Fibroblast of peridontal ligament (primary cell): ENCODE measurements at regions not wholly inside any gene's neighbourhood (a gene's known extent, or its start where the extent isn't known, plus 50 kb on each side); places are given as distances from the start of the nearest gene placed in this dataset.

Experiments used
- DNase-seq: peaks from one replicate; pipeline ENCODE4 v3.0.0-alpha.2; 2010; ENCODE audit errors: extremely low read depth

DNA sequence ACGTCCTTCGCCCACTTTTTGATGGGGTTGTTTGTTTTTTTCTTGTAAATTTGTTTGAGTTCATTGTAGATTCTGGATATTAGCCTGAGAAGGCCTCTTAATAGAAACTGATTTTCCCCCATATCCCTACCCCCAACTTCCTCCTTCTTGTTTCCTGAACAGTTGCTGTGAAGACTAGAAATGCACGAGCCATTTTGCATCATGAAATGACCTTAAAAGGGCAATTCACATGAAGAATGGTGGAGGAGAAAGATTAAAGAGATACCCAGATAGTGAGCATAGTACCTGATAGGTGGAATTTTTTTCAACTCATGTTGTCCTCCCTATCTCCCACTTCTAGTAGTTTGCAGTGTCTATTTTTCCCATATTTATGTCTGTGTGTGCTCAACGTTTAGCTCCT lies 55.2 kb upstream of the KCNH8 start:
- no peak for DNase-seq

DNA sequence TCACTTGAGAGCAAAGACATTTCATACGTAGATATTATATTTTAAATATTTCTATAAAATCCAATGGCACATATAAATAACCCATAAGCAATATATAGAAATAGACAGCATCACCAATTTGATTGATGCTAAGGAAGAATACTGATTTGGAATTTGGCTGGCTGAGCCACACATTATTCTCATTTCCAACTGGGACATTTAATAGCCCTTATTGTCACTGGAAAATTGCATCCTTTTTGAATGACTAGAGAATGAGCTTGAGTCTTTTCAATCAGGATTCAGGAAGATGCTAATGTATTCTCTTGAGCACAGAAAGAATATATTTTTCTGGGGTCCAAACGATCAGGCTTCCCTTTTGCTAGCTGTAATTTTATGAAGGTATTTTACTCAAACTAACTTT lies 70.9 kb upstream of the KCNH8 start:
- DNase-seq: no peak

DNA sequence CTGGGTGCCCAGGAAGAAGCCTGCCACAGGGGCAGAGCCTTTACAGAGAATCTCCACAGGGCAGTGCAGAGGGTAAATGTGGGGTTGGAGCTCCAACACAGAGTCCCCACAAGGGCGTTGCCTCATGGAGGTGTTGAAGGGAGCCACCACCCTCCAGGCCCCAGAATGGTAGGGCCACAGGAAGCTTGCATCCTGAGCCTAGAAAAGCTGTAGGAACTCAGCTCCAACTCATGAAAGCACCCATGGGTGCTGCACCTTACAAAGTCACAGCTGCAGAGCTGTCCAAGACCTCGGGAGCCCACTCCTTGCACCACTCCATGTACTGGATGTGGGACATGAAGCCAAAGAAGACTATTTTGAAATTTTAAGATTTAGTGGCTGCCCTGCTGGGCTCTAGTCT lies 73.3 kb upstream of the KCNH8 start:
- DNase-seq: no peak

DNA sequence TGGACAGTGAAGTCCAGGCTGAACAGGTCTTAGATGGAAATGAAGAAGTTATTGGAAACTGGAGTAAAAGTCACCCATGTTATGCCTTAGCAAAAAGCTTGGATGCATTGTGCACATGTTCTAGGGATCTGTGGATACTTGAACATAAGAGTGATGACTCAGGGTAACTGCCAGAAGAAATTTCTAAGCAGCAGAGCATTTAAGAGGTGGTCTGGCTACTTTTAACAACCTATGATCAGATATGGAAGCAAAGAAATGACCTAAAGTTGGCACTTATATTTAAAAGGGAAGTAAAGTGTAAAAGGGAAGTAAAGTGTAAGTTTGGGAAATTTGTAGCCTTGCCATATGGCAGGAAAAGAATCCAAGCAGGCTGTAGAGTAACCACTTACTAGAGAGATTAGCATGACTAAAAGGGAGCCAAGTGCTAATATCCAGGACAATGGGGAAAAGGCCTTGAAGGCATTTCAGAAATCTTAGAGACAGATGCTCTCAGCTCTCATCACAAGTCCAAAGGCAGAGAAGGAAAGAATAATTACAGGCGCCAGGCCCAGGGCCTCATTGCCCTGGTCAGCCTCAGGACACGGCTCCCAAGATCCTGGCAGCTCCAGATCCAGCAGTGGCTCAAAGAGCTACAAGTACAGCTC lies 73.9 kb upstream of the KCNH8 start:
- no peak for DNase-seq

DNA sequence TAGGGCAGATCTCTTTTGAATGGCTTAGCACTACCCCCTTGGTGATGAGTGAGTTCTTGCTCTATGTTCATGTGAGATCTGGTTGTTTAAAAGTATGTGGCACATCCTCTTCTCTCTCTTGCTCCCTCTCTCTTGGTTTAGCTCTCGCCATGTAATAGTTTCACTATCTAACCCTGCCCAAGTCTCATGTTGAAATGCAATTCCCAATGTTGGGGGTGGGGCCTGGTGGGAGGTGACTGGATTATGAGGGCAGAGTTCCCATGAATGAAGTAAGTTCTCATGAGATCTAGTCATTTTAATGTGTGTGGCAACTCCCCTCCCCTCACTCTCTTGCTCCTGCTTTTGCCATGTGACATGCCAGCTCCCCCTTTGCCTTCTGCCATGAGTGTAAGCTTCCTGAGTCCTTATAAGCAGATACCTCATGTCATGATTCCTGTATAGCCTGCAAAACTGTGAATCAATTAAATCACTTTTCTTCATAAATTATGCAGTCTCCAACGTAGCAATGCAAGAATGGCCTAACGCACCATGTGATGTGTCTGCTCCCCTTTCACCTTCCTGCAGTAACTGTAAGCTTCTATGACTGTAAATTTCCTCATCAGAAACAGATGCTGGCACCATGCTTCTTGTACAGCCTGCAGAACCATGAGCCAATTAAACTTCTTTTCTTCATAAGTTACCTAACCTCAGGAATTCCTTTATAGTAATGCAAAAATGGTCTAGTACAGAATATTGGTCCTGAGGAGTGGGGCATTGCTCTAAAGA lies 74.8 kb upstream of the KCNH8 start:
- no peak for DNase-seq

DNA sequence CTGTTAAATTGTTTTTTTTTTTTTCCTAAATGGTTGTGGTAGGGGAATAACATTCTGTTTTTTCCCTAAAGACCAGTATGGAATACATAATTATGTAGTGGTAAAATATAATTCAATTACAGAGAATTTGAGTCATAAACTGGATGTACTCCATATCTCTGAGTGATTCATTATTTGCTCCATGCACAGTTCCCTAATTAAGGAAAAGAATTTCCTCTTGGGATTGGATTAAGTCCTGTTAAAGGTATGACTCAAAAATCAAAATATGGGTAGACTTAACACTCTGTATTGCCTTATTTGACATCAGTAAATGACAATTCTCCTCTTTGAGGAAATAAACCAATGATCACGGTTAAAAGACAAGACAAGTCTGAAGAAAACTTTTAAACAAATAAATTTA lies 78.0 kb upstream of the KCNH8 start:
- DNase-seq: no peak

DNA sequence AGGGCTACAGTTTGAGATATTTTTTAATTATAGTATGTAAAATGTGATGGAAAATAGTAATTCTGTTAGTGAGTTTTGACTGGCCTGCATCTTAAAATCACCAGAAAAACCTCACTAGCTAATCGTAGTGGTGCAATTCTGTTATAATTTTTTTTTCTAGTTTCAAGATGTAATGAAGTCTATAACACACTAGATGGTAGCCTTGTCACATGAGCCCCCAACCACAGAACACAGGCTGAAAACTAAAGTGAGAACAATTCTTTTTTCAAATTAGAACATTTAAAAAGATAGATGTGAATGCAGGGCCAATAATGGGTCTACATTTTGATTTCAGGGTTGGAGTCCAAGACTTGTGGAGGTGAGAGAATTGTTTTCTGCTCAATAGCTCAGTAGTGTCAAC lies 83.3 kb upstream of the KCNH8 start:
- DNase-seq: no peak

DNA sequence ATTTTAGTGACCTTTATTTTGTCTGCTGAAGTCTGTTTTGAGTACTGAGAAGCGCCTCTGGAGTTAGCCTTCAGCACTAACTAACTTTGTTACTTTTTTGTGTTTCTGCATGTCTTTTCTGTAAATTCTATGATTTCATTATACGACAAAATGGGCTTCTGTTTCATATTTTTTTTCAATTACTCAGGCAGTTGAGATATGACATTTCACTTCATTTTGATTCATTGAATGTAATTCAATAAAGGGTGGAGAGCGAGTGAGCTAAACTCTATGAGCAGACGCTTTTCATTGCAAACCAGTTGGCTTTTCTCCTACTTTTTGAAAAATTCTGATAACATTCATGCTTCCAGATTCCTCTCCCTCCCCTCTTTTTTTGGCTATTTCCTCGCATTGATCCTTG lies 84.4 kb upstream of the KCNH8 start:
- no peak for DNase-seq

DNA sequence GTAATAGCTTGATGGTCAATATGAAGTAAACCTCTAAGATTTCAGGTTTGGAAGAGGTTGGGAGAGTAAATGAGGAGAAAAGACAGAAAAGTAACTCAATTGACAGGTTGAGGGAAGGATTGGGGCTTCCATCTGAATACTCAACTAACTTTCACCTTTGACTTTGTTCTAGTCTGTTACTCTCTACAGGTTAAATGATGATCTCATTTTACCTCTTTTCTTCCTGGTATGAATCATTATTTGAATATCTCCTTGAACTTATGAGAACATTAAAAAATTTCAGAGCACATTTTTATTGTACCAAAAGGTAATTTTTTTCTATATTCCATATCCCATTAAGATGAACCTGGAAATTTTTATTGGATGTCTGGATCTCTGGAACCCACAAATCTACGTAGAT lies 87.9 kb upstream of the KCNH8 start:
- DNase-seq: no peak

DNA sequence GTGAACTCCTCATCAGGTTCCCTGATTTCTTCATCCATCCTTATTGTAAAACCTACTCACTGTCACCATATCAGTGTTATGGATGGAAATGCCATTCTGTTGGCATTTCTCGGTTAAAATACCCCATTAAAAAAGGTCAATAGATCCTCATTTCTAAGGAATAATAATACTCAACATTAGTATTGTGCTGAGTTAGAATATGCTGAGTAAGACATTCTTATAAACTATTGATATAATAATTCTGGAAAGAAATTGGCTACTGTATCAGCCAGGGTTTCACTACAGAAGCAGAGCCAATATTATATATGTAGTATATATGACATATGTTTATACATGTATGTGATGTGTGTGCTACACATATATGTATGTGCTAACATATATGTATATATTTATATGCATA lies 95.4 kb upstream of the KCNH8 start:
- no peak for DNase-seq

DNA sequence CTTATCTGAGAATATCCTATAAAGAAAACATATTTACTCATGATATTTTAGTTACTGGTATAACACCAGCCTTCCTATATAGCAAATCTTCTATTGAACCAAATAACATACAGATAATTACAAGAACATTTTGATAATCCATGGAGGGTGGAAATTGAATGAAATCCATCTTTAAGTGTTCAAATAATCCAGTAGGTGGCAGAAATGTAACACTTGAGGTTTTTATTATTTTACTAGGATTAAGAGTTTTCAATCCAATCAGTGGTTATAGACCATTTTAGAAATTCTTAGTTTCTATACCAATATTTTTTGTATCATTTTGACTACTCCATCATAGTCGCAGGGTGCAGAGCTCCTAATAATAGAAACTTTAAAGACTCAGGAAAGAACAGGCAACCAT lies 101.9 kb upstream of the KCNH8 start:
- no peak for DNase-seq

DNA sequence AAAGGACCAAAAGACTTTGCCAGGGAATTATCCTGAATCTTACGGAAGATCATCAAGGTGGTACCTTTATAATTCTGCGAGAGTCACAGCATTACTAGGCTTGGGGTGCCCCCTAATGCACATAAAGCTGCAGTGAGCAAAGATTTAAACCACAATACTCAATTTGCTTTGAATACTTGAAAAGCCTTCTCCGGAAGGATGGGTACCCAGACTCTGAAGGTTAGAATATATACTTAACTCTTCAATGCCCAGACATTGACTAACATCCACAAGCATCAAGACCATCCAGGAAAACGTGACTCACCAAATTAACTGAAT lies 117.8 kb upstream of the KCNH8 start:
- DNase-seq: no peak

DNA sequence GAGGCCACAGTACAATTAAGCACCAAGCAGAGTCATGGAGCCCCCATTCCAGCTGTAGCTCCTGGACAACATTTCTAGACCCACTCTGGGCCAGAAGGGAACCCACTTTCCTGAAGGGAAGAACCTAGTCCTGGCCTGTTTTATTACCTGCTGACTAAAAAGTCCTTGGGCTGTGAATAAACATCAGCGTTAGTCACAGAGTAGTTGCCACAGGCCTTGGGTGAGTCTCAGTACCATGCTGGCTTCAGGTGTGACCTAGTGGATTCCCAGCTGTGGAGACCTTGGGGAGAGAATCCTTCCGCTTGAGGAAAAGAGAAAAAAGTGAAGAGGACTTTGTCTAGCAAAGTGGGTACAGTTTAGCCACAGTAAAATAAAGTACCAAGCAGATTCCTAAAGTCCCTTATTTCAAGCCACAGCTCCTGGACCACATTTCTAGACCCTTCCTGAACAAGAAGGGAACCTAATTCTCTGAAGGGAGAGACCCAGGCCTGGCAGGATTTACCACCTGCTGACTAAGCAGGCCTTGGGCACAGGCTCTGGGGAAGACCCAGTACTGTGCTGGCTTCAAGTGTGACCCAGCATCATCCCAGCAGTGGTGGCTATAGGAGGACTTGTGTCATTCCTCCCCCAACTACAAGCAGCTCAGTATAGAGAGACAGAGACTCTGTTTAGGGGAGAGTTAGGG lies 118.3 kb upstream of the KCNH8 start:
- DNase-seq: no peak

DNA sequence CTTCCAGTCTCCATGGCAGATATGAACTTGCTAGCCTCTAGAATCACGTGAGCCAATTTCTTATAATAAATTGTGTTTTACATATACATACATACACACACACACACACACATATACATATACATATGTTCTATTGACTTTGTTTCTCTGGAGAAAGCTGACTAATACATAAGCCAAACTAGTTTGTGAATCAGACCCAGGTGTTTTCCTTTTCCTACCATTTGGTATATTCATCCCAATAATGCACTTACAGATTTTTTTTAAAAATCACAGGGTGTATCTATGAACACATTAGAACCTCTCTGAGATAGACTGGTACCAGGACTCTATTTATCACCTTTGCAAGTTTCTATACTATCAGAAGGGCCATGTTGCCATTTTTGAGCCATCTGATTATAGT lies 122.9 kb upstream of the KCNH8 start:
- no peak for DNase-seq

DNA sequence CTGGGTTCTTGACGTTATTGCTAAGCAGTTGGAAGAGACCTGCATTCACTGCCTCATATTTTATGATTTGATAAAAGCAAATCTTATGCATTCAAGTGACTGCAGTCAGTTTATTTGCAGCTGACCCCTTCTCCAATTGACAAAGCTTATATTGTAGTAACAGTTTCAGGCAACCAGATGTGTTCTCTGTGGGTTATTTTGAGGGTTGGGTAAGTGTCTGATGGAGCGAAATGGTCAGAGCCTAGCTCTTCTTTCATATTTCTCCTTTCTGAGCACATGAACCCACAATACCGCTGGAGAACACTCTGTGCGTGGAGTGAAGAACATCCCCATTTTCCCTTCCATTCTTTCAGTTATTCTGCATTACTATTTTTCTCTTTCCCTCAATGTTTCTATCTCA lies 125.8 kb upstream of the KCNH8 start:
- DNase-seq: no peak

DNA sequence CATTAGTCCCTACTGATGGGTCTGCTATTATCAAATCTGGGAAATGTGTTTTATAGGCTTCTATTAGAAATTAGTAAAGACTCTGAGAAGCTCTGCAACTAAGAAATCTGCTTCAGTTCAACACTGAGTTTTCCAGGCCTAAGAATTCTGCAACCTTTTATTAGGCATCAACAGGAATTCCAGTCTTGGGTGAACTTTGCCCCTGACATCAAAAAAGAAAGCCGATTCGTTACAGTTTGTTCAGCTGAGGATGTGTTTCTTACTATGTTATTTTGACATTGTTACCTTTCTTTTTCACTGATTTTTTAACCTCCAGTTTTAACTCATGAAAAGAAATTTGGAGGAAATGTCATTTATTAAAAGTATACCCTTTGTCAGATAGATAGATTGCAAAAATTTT lies 131.5 kb upstream of the KCNH8 start:
- no peak for DNase-seq

DNA sequence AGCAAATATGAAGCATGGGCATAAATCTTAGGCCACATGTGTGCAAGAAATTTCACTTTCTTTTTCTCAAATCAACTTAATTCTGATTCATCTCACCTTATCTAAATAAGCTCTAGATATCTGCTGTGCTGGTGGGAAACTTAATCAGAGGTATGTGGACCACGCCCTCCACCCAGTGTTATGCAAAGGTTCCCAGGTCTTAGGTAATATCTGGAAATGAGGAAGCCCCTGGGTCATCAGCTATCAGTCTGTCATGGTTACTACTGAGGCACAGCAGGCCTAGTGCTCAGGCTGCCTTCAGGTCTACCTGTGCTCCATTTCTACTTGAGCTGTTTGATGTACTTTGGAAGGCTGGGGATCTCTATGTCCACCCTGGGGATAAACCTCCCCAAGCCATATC lies 134.4 kb upstream of the KCNH8 start:
- no peak for DNase-seq

DNA sequence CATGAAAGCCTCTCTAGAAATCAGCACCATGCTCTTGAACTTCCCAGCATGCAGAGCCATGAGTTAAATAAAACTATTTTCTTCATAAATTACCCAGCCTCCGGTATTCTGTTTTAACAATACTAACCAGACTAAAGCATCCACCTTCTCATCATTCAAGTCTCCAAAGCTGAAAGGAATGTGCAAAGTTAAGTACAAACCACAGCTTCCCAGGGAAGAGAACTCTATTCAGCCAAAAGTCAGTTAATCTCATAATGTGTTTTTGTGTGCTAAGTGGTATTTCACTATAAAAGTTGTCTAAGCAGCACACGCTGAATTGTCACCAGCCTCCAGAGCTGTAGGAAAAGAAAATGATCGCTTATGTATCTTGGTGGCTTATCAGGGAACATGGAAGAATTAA lies 135.5 kb upstream of the KCNH8 start:
- no peak for DNase-seq

DNA sequence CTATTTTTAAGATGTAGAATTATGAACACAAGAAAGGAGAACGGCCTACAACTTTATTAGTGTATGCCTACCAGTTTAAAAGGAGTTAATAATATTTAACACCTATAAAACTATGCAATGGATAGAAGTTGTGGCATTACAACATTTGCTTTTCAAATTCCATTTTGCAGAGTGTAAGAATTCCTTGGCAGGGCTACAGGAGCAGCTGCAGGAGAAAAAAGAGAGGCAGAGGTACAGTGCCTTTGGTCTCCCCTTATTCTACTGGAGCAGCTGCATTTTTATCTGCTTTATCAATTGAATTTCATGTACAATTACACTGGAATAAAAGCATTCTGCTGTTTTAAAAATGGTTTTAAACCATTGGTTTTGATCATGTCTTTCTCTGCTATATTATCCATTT lies 145.7 kb upstream of the KCNH8 start:
- DNase-seq: no peak

DNA sequence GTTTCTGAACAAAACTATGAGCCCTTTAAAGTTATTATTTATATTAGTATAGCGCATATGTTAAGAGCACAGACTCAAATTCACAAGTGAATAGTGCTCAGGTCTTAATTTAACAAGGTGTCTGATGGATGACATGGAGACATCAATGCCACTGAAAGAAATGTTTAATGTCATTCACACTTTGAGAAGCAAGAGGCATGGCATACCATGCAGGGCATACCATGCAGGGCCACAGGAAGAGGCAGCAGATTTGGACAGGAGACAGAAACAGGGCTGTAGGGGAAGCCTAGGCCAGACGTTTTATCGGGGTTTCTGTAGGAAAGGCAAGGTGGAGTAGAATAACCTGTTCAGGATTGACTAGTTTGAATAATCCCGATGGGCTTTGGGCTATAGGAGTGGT lies 150.2 kb upstream of the KCNH8 start:
- DNase-seq: no peak

DNA sequence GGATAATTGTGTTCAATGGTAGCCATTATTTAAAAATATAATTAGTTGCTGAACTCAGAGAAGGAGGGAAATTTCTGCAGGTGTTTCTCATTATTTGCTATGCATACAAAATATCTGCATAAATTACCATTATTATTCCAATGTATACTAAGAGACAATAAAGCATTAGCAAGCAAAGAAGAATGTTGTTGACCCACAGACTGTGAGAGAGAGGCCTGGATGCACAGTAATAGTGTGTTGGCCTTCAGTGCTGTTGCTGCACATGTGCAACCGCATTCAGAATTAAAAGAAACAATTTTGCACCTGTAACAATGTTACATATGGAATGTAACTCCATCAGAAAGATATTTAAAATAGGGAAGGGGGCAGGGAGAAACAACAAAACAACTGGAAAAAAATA lies 155.6 kb upstream of the KCNH8 start:
- no peak for DNase-seq

DNA sequence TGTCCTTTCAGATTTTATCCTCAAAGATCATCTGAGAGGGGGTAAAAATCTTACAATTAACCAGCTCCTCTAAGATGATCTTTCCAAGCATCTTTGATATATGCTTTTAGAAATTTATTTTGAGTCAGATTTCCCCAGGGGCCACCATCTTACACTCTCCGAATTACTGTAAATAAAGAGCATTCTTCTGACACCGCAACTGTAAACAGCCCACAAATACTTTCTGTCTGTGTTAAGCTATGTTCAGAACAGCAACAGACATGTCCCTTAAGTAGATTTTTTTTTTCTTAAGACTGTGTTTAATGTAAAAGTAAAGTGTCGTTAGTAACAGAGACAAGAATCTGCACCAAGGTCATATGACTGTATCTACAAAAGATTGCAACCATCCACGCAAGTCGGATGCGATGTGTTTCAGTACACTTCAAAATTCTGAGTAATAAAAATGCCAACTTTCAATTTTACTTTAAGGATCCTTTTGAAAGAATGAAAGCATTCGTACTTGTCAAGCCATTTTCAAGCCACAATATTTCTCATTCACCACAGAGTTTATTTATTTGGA lies 159.0 kb upstream of the KCNH8 start:
- peak; percentile 2 for DNase-seq

DNA sequence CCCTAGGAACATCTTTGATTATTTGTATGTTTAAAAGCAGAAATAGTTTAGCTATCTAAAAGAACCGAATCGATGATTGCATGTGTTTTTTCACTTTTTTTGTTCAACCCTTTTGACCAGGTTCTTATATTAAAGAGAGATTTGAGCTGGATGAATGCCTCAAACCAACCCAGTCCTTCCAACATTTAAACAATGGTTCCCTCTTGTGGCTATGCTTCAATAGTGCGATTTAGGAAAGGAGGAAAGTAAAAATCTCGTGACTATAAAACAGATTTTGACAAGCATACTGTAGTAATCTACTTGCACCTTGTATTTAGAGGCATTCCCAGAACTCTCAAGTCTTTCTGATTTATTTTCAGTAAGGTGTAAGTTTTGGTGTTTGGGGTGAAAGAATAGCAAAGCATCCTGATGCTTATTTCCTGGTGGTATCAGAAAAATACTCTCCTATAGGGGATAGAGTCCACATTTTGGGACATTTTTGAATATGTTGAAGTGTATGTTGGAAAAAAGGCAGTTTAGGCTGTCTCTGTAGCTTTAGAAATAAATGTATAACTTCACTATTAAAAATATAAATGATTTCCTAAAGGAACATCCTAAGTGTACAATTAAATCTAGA lies 159.6 kb upstream of the KCNH8 start:
- DNase-seq: peak; percentile 13
